HepG2 (cell line): ENCODE measurements at regions not wholly inside any gene's neighbourhood (a gene's known extent, or its start where the extent isn't known, plus 50 kb on each side); places are given as distances from the start of the nearest gene placed in this dataset.

Source experiments
- CCAR2 ChIP-seq: fragments of 200-400 bp; formaldehyde crosslinking; optimal IDR thresholded peaks from 2 replicates; pipeline ENCODE3; 2018; ENCODE audit warnings: low read depth, mild to moderate bottlenecking, low read length, moderate library complexity
- CHD4 ChIP-seq: fragments of 200-600 bp; sonication (generic); IDR thresholded peaks from 2 replicates; pipeline ENCODE4 v1.7.0; 2017; ENCODE audit warnings: mild to moderate bottlenecking, low read length, borderline replicate concordance
- DPF2 ChIP-seq: sonication (generic); formaldehyde crosslinking; IDR thresholded peaks from 2 replicates; pipeline ENCODE4 v1.4.0; 2020; ENCODE audit warnings: mild to moderate bottlenecking, low read depth, missing genetic modification reagents, borderline replicate concordance
- FOXJ3 ChIP-seq: sonication (generic); formaldehyde crosslinking; IDR thresholded peaks from 2 replicates; pipeline ENCODE4 v1.4.0; 2020; ENCODE audit warnings: missing genetic modification reagents, mild to moderate bottlenecking, borderline replicate concordance
- FOXK1 ChIP-seq: sonication (generic); formaldehyde crosslinking; IDR thresholded peaks from 2 replicates; pipeline ENCODE4 v1.4.0; 2020; ENCODE audit warnings: low read depth, missing genetic modification reagents, borderline replicate concordance
- MXD3 ChIP-seq: IDR thresholded peaks from 2 replicates; pipeline ENCODE4 v1.6.1; 2016; ENCODE audit warnings: mild to moderate bottlenecking, missing biosample characterization, missing genetic modification reagents
- NFYC ChIP-seq: IDR thresholded peaks from 2 replicates; pipeline ENCODE4 v1.6.1; 2016; ENCODE audit warnings: missing genetic modification reagents, missing compliant biosample characterization
- PCBP2 ChIP-seq: fragments of 200-400 bp; formaldehyde crosslinking; optimal IDR thresholded peaks from 2 replicates; pipeline ENCODE3; 2018; ENCODE audit warnings: low read length, low read depth; ENCODE audit not compliant: poor library complexity, severe bottlenecking
- POLR2A ChIP-seq, 2 experiments: IDR thresholded peaks; 2 replicates each; pipeline ENCODE4 v1.6.1; 2011; ENCODE audit warnings: low read depth in 2 of 2, low read length in 2 of 2, mild to moderate bottlenecking in 1 of 2, moderate library complexity in 1 of 2; ENCODE audit not compliant: insufficient read depth in 1 of 2
- RBM39 ChIP-seq: fragments of 200-400 bp; formaldehyde crosslinking; IDR thresholded peaks from one replicate; pipeline ENCODE4 v1.6.1; 2018; ENCODE audit warnings: antibody characterized with exemption, mild to moderate bottlenecking, low read depth, low read length; ENCODE audit not compliant: poor library complexity, severe bottlenecking
- REL ChIP-seq: sonication (generic); formaldehyde crosslinking; conservative IDR thresholded peaks from 2 replicates; pipeline ENCODE4 v1.8.0; 2022; ENCODE audit warnings: mild to moderate bottlenecking, missing genetic modification reagents, moderate library complexity
- RXRA ChIP-seq: sonication (generic); formaldehyde crosslinking; IDR thresholded peaks from 2 replicates; pipeline ENCODE4 v1.5.1; 2020; ENCODE audit warnings: missing genetic modification reagents
- SKI ChIP-seq: fragments of 450-650 bp; IDR thresholded peaks from one replicate; pipeline ENCODE4 v1.6.1; 2018; ENCODE audit warnings: mild to moderate bottlenecking; ENCODE audit not compliant: partially characterized antibody
- SRSF4 ChIP-seq: fragments of 200-400 bp; formaldehyde crosslinking; IDR thresholded peaks from one replicate; pipeline ENCODE4 v1.6.1; 2018; ENCODE audit warnings: mild to moderate bottlenecking, low read depth, low read length, moderate library complexity; ENCODE audit not compliant: poor library complexity, severe bottlenecking
- ZBED4 ChIP-seq: sonication (generic); formaldehyde crosslinking; IDR thresholded peaks from 2 replicates; pipeline ENCODE4 v1.4.0; 2020; ENCODE audit warnings: missing genetic modification reagents, borderline replicate concordance
- ZBTB8A ChIP-seq: sonication (generic); formaldehyde crosslinking; IDR thresholded peaks from 2 replicates; pipeline ENCODE4 v1.4.0; 2020; ENCODE audit warnings: mild to moderate bottlenecking, low read depth, missing genetic modification reagents, borderline replicate concordance
- ZNF660 ChIP-seq: sonication (generic); formaldehyde crosslinking; IDR thresholded peaks from 2 replicates; pipeline ENCODE4 v1.5.1; 2020; ENCODE audit warnings: mild to moderate bottlenecking, low read depth, missing genetic modification reagents, borderline replicate concordance
- ZNF7 ChIP-seq: IDR thresholded peaks from 2 replicates; pipeline ENCODE4 v1.6.1; 2016; ENCODE audit warnings: missing biosample characterization, missing genetic modification reagents
- ZNF703 ChIP-seq: sonication (generic); formaldehyde crosslinking; IDR thresholded peaks from 2 replicates; pipeline ENCODE4 v1.5.1; 2020; ENCODE audit warnings: missing genetic modification reagents, mild to moderate bottlenecking, moderate library complexity, borderline replicate concordance
- ZNF724P ChIP-seq: sonication (generic); formaldehyde crosslinking; IDR thresholded peaks from 2 replicates; pipeline ENCODE4 v1.8.0; 2022; ENCODE audit warnings: missing genetic modification reagents, borderline replicate concordance
- TF ChIP-seq, protein P1 (sequence below): IDR thresholded peaks from 2 replicates; pipeline ENCODE4 v1.6.1; 2012; ENCODE audit warnings: low read depth, low read length, improper control_type of control experiment
- TF ChIP-seq, protein P2 (sequence below): sonication (generic); formaldehyde crosslinking; IDR thresholded peaks from 2 replicates; pipeline ENCODE4 v1.8.0; 2022; ENCODE audit warnings: missing genetic modification reagents, mild to moderate bottlenecking, inconsistent platforms, borderline replicate concordance

GRCh38 chr1:4267381-4268261 lies 367.5 kb upstream of the C1orf174 start (continued):
- peak; percentile 69 for TF ChIP-seq SKI
- TF ChIP-seq REL (CRISPR knock-in tag) = no peak
- TF ChIP-seq, protein P1, sequence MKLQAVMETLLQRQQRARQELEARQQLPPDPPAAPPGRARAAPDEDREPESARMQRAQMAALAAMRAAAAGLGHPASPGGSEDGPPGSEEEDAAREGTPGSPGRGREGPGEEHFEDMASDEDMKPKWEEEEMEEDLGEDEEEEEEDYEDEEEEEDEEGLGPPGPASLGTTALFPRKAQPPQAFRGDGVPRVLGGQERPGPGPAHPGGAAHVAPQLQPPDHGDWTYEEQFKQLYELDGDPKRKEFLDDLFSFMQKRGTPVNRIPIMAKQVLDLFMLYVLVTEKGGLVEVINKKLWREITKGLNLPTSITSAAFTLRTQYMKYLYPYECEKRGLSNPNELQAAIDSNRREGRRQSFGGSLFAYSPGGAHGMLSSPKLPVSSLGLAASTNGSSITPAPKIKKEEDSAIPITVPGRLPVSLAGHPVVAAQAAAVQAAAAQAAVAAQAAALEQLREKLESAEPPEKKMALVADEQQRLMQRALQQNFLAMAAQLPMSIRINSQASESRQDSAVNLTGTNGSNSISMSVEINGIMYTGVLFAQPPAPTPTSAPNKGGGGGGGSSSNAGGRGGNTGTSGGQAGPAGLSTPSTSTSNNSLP = peak; percentile 59
- TF ChIP-seq POLR2A (IDR thresholded peaks at IDR 0.05; ENCODE audit: insufficient read depth in 1 of 2, low read depth in 2 of 2, low read length in 2 of 2) = peak; percentile 37 to 67; a peak in 3 of 4 replicates
- TF ChIP-seq, protein P2, sequence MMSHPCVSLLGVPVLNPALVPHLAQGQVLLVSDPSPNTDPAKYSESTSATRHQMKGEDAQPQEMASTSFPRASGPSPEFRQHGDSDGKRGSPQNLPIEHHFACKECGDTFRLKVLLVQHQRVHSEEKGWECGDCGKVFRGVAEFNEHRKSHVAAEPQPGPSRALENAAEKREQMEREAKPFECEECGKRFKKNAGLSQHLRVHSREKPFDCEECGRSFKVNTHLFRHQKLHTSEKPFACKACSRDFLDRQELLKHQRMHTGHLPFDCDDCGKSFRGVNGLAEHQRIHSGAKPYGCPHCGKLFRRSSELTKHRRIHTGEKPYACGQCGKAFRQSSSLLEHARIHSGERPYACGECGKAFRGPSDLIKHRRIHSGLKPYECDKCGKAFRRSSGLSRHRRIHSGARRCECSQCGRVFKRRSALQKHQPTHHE (CRISPR knock-in tag) = no peak
- TF ChIP-seq PCBP2 = no peak
- no peak for TF ChIP-seq CHD4
- no peak for TF ChIP-seq MXD3 (CRISPR knock-in tag)
- no peak for TF ChIP-seq SRSF4
- peak; percentile 42; the same call in 1 of the 2 replicates for TF ChIP-seq ZBED4 (CRISPR knock-in tag)
- peak; percentile 71 for TF ChIP-seq DPF2 (CRISPR knock-in tag)
- no peak for TF ChIP-seq ZNF703 (CRISPR knock-in tag)
- no peak for TF ChIP-seq NFYC (CRISPR knock-in tag)
- peak; percentile 68; the same call in 1 of the 2 replicates for TF ChIP-seq FOXJ3 (CRISPR knock-in tag)
- no peak for TF ChIP-seq ZNF724P (CRISPR knock-in tag)
- no peak for TF ChIP-seq ZNF7 (CRISPR knock-in tag)
- TF ChIP-seq RBM39 = no peak
- no peak for TF ChIP-seq CCAR2
- TF ChIP-seq RXRA (CRISPR knock-in tag) = peak; percentile 94
- TF ChIP-seq FOXK1 = peak; percentile 47; the same call in 1 of the 2 replicates
- no peak for TF ChIP-seq ZBTB8A (CRISPR knock-in tag)
- no peak for TF ChIP-seq ZNF660
